ENCODE measurements at regions not wholly inside any gene's neighbourhood (a gene's known extent, or its start where the extent isn't known, plus 50 kb on each side); places are given as distances from the start of the nearest gene placed in this dataset.

DNA sequence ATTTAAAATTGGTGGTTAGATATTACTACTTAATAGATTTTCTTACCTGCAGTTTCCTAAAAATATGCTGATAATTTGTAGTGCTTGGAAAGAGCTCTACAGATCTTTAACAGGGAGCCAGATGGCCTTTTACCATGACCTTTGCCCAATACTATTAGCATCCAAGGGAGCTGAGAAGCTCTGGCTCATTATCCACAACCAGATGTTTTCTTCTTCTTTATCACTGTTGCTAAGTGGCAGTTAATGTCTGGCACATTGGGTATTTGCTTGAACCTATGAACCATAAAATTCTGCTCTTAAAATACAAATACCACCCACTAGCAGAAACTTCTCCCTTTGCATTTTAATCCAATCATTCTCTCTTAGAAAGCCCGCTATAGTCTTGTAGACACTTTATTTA, 1480.3 kb downstream of the C4orf33 start (continued):
- TF ChIP-seq FOXM1 (IDR thresholded peaks at IDR 0.05; ENCODE audit: low read depth) (no peak), FOXM1 (CRISPR knock-in tag; IDR thresholded peaks at IDR 0.05; ENCODE audit: low read depth) (no peak), E2F3 (CRISPR knock-in tag; IDR thresholded peaks at IDR 0.05) (no peak), SIX5 (IDR thresholded peaks at IDR 0.05; ENCODE audit: borderline replicate concordance in 1 of 2, insufficient read depth in 1 of 2, low read depth in 1 of 2, low read length in 2 of 2) (no peak)
- TF ChIP-seq, protein P1, sequence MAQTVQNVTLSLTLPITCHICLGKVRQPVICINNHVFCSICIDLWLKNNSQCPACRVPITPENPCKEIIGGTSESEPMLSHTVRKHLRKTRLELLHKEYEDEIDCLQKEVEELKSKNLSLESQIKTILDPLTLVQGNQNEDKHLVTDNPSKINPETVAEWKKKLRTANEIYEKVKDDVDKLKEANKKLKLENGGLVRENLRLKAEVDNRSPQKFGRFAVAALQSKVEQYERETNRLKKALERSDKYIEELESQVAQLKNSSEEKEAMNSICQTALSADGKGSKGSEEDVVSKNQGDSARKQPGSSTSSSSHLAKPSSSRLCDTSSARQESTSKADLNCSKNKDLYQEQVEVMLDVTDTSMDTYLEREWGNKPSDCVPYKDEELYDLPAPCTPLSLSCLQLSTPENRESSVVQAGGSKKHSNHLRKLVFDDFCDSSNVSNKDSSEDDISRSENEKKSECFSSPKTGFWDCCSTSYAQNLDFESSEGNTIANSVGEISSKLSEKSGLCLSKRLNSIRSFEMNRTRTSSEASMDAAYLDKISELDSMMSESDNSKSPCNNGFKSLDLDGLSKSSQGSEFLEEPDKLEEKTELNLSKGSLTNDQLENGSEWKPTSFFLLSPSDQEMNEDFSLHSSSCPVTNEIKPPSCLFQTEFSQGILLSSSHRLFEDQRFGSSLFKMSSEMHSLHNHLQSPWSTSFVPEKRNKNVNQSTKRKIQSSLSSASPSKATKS (CRISPR knock-in tag; IDR thresholded peaks at IDR 0.05): no peak

DNA sequence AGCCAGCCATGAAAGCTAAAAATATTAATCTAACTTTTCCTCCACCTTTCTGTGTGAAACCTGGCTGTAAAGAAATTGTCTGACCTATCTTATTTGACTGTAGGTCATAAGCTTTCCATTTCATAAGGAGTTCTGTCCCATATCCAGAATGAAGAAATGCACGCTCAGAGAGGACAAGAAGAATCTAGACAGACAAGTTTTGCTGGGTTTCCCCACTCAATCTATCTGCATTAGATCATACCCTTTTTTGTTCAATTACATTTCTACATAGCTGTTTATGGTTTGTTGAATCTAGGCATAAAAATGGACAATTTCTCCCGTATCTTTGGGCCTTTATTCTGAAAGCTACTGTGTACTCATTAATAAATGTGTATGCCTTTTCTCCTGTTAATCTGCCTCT, 1495.1 kb downstream of the C4orf33 start:
- Histone ChIP-seq H3K36me3 (ENCODE audit: control insufficient read depth, insufficient read depth, low read length) (no peaks in the 10 kb centered on the region), H2AFZ (ENCODE audit: low read depth, low read length) (no peak overlapping the region), H3K27me3 (ENCODE audit: control insufficient read depth in 2 of 2, insufficient read depth in 2 of 2, low read length in 2 of 2) (no peaks in the 10 kb centered on the region), H3K4me1 (replicated peaks in 1 of 2; ENCODE audit: control insufficient read depth in 2 of 2, insufficient read depth in 2 of 2, low read length in 2 of 2) (no peaks in the 10 kb centered on the region), H3K79me2 (ENCODE audit: control insufficient read depth, insufficient read depth, low read length) (no peaks in the 10 kb centered on the region), H3K9ac (ENCODE audit: insufficient read depth in 1 of 2, low read depth in 2 of 2, low read length in 2 of 2) (no peak overlapping the region), H3K27ac (ENCODE audit: extremely low read depth, low read depth, low read length) (no peak overlapping the region), H3K9me1 (ENCODE audit: control insufficient read depth, insufficient read depth, low read length) (no peaks in the 10 kb centered on the region), H3K4me2 (ENCODE audit: insufficient read depth, low read length) (no peak overlapping the region), H3K4me3 (no peak overlapping the region), H3K9me3 (replicated peaks; ENCODE audit: control insufficient read depth, insufficient read depth, low read depth, low read length) (no peaks in the 10 kb centered on the region; the same call in 1 of the 2 replicates), H4K20me1 (replicated peaks; ENCODE audit: control insufficient read depth, insufficient read depth, low read length) (no peaks in the 10 kb centered on the region)
- WGBS (ENCODE audit: insufficient coverage, low coverage, missing lambda C conversion rate): 0% methylated on average over 2 of the region's 2 CpGs
- FAIRE-seq (no peak), ATAC-seq (no peak), DNase-seq (ENCODE audit: extremely low read depth in 1 of 4, low spot score in 3 of 4) (no peak)
- ChIA-PET CTCF (ENCODE audit: low intra/inter-chr PET ratio) (no interaction called here), POLR2A (no interaction called here)
- BruUV-seq (replicated peaks): no TSS peak
- in situ Hi-C loops (cut with MboI) (no loop called here), intact Hi-C loops (cut with micrococcal nuclease) (no loop called here)
- TF ChIP-seq ZNF436 (CRISPR knock-in tag; IDR thresholded peaks at IDR 0.05): no peak
- TF ChIP-seq, protein P2, sequence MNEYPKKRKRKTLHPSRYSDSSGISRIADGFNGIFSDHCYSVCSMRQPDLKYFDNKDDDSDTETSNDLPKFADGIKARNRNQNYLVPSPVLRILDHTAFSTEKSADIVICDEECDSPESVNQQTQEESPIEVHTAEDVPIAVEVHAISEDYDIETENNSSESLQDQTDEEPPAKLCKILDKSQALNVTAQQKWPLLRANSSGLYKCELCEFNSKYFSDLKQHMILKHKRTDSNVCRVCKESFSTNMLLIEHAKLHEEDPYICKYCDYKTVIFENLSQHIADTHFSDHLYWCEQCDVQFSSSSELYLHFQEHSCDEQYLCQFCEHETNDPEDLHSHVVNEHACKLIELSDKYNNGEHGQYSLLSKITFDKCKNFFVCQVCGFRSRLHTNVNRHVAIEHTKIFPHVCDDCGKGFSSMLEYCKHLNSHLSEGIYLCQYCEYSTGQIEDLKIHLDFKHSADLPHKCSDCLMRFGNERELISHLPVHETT (CRISPR knock-in tag; conservative IDR thresholded peaks at IDR 0.05 in 1 of 2, IDR thresholded peaks at IDR 0.05 in 1 of 2): no peak
- TF ChIP-seq NFXL1 (CRISPR knock-in tag; IDR thresholded peaks at IDR 0.05): no peak
- TF ChIP-seq PTRF (tag; IDR thresholded peaks at IDR 0.05): no peak
- no peak for TF ChIP-seq NFATC3 (IDR thresholded peaks at IDR 0.05)
- TF ChIP-seq, protein P3, sequence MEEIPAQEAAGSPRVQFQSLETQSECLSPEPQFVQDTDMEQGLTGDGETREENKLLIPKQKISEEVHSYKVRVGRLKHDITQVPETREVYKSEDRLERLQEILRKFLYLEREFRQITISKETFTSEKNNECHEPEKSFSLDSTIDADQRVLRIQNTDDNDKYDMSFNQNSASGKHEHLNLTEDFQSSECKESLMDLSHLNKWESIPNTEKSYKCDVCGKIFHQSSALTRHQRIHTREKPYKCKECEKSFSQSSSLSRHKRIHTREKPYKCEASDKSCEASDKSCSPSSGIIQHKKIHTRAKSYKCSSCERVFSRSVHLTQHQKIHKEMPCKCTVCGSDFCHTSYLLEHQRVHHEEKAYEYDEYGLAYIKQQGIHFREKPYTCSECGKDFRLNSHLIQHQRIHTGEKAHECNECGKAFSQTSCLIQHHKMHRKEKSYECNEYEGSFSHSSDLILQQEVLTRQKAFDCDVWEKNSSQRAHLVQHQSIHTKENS (CRISPR knock-in tag; IDR thresholded peaks at IDR 0.05): no peak
